Left hindlimb (tissue), 1 donor: ENCODE measurements at regions not wholly inside any gene's neighbourhood (a gene's known extent, or its start where the extent isn't known, plus 50 kb on each side); places are given as distances from the start of the nearest gene placed in this dataset.
"Not testable (repeated sequence)": the region's sequence is repeated elsewhere in the genome, so short reads cannot be mapped to it uniquely, and the experiment has no call there.

Experiments
- DNase-seq: peaks from one replicate; pipeline ENCODE4 v3.0.0-alpha.2; 2018

DNA sequence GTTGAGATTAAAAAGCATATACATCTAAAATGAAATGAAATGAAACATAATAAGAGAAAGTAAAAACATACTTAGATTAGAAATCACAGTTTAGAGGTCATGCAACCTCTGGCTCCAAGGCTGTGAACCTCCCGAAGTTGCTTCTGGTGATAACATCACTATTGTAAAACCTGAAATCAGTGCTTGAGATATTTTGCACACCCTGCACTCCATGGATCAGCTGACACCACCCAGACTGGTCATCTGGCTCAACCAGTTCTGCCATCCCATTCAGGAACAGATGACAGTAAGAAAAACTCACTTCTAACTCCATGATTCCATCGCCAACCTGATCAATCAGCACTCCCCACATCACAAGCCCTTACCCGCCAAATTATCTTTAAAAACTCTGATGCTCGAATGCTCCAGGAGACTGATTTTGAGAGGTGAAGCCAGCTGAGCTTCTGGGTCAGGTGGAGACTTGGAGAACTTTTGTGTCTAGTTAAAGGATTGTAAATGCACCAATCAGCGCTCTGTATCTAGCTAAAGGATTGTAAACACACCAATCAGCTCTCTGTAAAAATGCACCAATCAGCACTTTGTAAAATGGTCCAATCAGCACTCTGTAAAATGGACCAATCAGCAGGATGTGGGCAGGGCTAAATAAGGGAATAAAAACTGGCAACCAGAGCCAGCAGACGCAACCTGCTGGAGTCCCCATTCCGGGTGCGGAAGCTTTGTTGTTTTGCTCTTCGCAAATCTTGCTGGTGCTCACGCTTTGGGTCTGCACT, 162.6 kb upstream of the MAGI2 start:
- no peak for DNase-seq

DNA sequence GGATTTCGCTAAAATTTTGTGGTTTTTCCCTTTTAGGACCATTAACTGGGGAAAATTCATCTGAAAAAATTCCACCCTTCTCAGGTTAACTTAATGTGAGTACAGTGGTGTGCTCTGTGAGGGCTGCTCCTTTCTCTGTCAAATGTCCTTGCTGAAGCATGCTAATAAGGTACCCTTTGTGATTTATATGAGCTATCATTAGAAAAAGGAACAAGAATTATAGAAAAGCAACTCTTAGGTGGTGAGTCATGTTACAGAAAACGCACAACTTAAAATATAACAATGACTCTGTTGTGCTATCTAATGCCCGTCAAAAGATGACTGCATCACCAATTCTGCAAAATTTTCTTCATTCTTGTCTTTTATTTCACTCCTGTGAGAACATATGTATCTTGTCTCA, 162.0 kb upstream of the MAGI2 start:
- DNase-seq = no peak

DNA sequence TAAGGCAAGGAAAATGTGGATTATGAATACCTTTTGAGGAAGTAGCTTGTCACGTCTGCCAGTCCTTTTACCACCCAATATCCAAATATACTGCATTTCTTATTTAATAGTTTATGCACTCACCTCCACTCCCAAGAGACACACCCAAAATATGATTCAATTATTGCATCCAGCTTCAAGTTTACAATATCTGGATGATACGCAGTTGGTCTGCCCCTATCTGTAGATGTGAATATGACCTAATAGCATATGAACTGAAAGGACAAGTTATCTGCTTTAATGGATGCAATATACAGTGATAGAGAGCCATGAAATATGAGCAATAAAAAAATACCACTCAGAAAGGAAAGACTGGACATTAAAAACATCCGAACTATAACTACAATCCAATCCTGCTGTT, 159.4 kb upstream of the MAGI2 start:
- DNase-seq = no peak

DNA sequence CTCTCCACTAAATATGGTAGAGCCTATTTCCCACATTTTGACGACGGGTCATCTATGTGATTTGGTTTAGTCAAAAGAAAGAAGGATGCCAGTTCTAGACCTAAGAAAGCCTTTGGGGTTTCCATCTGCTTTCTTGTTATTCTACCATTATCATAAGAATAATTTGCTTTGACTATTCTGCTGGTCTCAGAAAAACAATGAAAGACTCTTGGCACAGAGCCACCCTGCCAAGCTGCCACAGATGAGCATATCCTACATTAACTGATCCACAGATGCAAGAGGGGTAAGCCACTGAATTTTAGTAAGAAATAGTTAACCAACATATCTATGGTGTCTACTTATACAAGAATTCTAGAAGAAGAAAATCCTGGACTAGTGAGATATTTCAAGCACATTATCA, 158.6 kb upstream of the MAGI2 start:
- no peak for DNase-seq

DNA sequence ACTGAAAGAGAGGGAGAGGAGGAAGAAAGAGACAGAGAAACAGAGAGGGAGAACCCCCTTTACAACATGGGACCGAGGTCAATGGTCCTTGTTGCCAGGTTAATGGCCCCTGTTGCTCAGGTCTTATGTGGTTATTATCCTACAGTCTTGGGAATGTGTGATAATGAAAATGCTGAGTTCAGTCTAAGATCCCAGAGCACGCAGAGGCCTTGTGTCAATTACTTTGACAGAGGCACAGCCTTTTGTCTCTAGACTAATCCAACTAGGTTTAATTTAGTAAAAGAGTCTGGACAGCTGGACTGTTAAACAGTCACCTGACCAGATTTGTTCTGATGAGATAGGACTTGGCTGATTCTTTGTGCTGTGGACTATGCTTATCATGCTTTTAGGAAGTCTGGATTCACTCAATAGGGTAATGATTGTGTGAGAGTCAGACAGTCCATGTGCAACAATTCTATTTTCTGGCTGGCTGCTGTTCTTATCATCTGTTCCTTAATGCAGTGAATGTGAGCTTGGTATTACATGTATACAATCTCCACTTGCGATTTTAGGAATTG, 157.4 kb upstream of the MAGI2 start:
- DNase-seq = no peak

DNA sequence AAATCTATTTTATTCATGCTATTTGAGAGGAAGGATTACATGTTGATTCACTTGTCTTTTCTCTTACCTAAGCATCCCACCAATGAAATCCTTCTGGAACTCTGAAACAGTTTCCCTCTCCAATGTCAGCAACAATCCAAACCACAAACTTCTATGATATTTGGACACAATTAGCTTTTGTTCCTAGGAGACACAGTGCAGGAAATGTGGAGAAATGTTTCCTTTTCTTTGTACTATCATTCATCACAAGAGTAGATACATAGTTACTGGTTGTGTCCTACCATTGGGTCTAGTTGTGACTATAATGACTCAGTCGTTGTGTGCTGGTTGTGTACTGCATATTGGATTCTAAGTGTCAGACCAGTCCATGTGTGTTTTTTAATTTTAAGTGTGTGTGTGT, 156.8 kb upstream of the MAGI2 start:
- DNase-seq = no peak

DNA sequence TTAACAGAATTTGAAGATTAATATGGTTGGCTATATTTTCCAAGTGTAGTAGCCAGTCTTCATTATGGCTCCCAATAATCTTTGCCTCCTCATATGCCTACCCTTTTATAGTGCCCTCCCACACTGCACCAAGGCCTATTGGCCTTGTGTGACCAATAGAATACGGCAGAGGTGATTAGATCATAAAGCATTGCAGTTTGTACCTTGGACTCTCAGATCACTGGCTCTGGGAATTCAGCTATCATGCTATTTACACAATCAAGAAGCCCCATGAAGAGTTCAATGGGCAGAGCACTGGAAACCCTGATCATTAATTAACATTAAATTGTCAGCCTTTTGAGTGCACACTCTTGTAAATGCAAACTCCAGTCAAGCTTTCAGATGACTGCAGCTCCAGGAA, 154.5 kb upstream of the MAGI2 start:
- DNase-seq = no peak

DNA sequence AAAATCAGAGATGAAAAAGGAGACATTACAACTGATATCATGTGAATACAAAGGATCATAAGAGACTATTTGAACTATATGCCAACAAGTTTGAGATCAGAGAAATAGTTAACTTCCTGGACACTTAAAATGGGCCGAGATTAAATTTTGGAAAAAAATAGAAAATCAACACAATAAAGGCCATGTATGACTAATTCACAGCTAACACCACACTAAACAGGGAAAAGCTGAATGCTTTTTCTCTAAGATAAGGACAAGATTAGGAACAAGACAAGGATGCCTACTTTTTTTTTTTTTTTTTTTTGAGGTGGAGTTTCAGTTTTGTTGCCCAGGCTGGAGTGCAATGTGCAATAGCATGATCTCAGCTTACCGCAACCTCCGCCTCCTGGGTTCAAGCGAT, 151.4 kb upstream of the MAGI2 start:
- no peak for DNase-seq

DNA sequence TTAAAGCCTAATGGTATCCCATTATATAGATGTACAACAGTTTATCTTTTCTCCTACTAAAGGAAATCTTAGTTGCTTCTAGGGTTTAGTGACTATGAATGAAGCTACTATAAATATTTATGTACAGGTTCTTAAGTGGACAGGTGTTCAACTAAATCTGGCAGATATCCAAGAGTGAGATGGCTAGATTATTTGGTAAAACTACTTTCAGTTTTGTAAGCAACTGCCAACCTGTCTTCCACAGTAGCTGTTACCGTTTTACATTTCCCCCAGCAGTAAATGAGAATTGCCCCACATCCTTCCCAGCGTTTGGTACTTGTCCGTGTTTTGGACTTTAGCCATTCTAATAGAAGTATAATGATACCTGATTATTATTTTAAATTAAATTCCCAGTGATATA, 144.9 kb upstream of the MAGI2 start:
- no peak for DNase-seq

DNA sequence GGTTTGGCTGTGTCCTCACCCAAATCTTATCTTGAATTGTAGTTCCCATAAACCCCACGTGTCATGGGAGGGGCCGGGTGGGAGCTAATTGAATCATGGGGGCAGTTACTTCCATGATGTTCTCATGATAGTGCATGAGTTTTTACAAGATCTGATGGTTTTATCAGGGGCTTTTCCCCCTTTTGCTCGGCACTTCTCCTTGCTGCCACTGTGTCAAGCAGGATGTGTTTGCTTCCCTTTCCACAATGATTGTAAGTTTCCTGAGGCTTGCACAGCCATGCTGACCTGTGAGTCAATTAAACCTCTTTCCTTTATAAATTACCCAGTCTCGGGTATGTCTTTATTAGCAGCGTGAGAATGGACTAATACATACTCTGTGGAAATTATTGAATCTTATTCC, 141.2 kb upstream of the MAGI2 start:
- not testable (repeated sequence) for DNase-seq

DNA sequence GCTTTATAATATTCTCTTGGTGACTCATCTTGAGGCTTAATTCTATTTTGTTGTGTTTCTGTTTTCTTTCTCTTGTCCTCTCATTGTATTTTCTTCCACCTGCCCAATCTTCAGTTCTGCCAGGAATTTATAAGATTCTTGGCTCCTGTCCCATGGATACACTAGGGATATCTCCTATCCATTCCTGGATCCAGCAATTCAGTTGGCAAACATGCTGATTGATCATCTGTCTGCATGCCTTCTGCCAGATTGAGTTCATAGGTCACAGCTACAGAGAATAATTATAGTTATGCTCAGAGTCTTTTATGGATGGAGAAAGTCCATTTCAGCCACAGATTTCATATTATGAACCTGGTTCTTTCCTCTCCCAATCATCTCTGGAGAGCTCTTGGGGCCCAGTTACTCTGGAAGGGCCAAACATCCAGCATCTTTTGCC, 140.4 kb upstream of the MAGI2 start:
- peak; percentile 46 for DNase-seq

DNA sequence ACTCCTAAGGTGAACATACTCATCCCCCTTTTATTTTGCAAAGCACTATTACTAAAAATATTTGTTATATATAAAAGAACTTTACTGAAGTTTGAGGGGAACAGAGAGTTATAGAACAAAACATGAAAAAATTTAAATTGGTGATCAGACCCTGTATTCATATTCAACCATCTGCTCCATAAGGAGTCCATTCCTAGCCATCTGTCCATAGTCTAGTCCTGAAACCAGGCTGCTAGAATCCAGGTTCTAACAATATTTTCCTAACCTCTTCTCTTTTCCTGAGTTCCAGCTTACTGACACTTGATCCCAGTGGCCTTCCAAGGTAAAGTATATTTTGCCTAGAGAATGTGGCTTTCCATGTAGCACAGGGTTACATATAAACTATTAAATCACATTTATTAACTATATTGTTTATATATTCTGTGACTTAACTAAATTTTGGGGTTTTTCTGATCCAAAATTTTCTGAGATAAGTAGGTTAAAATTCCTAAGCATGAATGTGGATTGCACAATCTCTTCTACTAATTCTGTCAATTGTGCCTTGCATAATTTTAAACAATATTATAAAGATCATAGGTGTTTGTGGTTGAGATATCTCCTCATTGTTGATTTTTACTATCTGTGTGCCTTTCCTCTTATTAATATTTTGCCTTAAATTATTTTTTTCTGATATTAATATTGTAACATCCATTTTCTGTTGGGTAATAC, 137.6 kb upstream of the MAGI2 start:
- DNase-seq = no peak

DNA sequence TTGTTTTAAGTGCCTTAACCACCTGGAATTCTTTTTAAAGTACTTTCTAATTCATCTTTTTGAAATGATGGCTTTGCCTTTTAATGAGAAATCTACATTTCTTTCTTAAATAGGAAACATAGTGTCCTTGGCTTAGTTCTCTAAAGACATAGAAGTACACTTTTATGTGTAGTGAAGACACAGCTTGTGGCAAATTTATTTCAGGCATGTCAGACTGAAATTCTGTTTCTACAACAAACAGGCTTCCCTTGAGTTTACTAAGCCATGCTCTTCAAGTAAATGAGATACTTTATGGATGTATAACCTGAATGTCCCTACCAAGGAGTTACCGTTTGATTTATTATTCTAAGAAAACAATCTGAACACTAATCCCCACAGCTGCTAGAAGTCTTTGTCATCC, 136.9 kb upstream of the MAGI2 start:
- DNase-seq = no peak

DNA sequence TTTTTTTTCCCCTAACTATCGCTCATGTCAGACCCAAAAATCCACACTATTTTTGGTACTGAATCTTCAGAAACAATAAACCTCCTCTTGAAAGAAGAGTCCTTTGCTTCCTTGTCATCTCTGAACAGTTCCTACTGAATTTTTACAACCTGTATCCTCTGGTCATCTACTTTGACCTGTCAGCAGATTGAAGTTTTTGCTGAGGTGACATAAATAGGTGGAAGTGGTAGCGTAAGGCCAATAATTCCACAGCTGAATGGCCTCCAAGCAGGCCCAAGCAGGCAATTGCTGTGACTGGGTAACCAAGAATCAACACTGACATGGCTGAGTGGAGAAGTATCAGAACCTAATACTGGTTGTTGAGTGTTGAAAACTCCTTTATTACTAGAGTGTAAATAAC, 117.4 kb upstream of the MAGI2 start:
- no peak for DNase-seq

DNA sequence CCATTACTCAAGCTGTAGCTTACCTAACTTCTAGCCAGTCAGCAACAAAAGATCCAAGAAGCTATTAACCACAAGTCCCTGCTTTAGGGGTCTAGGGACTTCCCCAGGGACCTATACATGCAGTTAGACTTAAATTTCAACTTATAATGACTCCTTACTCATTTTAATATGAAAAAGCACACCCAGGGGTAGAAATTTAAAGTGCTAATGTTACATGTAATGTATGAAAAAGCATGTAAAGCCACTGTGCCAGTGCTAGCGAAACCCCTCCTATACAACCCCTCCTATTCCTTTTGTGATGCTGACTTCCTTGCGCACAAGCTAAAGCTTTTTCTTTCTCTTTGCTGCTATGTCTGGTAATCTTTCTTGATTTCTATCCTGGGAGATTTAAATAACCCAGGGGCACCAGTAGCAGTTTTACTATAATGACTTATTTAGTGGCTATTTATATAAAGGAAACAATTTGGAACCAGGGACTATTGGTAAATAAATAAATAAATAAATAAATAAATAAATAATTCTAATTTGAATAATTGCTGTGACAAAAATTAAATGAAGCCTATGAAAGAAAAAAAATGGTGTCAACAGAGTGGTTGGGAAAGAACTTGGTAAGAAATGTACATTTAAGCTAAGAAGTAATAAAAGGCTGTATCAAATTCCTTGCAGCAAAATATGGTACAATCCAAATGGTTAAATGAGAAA, 110.5 kb upstream of the MAGI2 start:
- no peak for DNase-seq

DNA sequence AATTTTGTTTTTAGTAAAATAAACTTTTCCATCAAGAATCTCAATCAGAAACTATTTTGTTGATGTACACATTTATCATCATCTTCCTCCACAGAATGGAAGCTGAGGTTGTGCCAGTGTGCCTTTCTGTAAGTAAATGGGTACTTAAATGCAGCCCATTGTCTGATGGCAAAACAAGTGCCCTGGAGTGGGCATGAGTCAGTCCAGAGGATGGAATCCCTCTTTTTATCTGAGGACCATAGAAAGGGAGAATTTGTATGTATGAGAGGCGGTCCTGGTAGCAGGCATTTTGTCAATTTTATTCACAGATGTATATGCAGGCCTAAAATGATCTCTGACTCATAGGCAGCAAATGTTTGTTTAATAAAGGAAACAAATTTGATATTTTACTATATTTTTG, 102.1 kb upstream of the MAGI2 start:
- DNase-seq = no peak

DNA sequence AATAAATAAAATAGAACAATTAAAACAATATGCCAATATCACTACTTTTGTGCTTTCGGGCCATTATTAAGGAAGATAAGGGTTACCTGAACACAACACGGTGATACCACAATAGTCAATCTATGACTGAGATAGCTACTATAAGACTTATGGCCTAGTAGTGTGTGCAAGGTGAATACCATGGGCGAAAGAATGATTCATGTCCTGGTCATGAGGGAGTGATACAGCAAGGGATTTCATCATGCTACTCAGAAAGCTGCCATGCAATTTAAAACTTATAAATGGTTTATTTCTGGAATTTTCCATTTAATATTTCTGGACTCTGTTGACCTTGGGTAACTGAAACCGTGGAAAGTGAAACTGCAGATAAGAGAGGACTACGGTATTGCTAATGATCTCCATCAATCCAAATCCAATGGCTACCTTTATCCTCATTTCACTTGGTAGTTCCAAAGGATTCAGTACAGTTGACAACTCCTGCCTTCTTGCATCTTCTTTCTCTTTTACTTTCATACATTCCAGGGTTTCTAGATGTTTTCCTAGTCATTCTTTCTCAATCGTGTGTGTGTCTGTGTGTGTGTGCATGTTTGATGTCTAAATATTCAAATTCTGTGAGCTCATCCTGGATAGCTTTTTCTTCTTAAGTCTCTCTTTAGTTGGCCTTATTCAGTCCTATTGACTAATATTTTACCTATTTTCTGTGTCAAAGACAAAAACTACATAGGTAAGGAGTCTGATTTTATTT, 100.5 kb upstream of the MAGI2 start:
- no peak for DNase-seq

DNA sequence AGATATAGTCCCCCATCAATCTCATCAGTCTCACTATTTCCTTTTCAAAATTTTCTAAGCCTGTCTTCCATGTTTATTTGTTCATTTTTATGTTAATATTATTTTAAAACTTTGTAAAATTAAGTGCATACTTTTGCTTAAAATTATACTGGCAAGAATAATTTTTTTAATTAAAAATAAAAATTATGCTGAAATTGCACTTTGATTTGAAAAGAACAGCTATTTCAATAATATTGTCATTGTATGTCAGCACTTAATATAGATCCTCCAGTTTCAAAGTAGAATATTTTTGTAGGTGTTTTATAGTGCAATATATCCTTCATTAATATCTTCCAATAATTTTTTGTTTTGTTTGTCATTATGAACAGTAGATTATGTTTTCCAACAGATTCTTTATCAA, 99.0 kb upstream of the MAGI2 start:
- no peak for DNase-seq

DNA sequence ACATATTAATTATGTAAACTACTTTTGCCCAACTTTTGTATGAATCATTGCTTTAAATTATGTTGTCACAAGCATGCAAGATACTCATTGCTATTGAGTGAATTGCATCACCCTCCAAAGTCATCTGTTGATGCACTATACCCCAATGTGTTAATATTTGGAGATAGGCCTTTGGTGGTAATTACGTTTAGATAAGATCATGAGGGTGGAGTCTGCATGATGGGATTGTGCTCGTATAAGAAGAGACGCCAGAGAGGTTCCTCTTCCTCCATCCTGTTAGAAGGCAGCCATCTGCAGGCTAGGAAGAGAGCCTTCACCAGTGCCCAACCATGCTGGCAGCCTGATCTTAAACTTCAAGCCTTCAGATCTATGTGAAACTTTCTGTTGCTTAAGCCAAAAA, 95.3 kb upstream of the MAGI2 start:
- no peak for DNase-seq

DNA sequence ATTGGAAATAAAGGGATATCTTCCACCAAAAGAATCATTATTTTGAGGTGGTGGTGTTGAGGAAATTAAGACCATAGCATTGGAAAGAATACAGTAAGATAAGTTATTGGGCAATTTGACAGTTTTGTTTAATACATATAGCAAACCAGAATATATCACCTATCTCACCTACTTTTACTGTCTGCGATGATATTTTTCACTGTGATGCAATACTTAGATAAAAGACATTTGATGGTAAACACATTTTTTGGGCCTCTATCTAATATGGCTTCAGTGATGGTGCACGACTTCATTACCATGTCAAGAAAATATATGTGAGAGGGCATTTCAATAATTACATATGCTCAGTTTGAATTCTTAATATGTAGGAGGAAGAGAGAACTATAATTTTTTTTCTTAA, 93.7 kb upstream of the MAGI2 start:
- DNase-seq = no peak

DNA sequence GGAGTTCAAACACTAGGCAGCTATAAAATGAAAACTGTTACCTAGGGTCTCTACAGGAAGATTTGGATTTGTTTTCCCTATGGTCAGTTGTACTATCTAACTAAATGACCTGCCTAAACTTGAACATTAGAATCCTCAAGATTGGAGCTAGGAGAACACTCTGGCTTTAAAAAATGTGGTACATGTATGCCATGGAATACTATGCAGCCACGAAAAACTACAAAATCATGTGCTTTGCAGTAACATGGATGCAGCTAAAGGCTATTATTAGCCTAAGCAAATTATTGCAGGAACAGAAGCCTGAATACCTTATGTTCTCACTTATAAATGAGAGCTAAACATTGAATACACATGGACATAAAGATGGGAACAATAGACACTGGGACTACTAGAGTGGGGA, 87.1 kb upstream of the MAGI2 start:
- no peak for DNase-seq

DNA sequence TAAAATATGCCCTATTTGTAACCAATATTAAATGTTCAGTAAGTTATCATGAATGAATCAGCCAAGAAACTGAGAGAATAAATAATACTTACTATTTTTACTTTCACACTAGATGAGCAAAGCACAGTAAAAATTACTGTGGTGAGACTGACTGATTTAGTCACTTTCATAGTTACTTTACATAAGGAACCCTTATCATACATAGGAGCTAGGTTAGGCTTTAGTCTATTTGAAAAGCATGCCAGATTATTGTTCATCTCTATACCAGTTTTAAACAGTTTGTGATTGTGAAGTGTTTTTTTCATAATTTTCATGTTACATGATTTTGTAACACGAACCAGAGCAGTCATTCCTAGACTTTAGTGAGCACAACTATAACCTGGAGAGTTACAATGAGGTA, 80.7 kb upstream of the MAGI2 start:
- no peak for DNase-seq
